SK-N-SH treated with all-trans-retinoic acid at 6 μM for 48 hours (cell line): ENCODE measurements at regions not wholly inside any gene's neighbourhood (a gene's known extent, or its start where the extent isn't known, plus 50 kb on each side); places are given as distances from the start of the nearest gene placed in this dataset.
"Not testable (repeated sequence)": the region's sequence is repeated elsewhere in the genome, so short reads cannot be mapped to it uniquely, and the experiment has no call there.

Source experiments
- ATAC-seq: fragments of 200-7000 bp; cut with Tn5 transposase; 3 replicates; pipeline ENCODE4 v1.9.1; 2020; ENCODE audit warnings: mild to moderate bottlenecking, moderate library complexity
- ARNTL ChIP-seq: fragments of 450-650 bp; formaldehyde crosslinking; IDR thresholded peaks from 2 replicates; pipeline ENCODE4 v1.5.0; 2020; ENCODE audit warnings: low read depth, mild to moderate bottlenecking, moderate library complexity, borderline replicate concordance
- CREB5 ChIP-seq: fragments of 250-450 bp; sonication (Bioruptor Pico); IDR thresholded peaks from 2 replicates; pipeline ENCODE4 v1.5.1; 2020; ENCODE audit warnings: low read depth, mild to moderate bottlenecking, moderate library complexity
- CSDC2 ChIP-seq: fragments of 250-450 bp; sonication (Bioruptor Pico); IDR thresholded peaks from 2 replicates; pipeline ENCODE4 v1.5.0; 2020; ENCODE audit warnings: mild to moderate bottlenecking, moderate library complexity
- ESRRG ChIP-seq: fragments of 250-450 bp; sonication (Bioruptor Pico); IDR thresholded peaks from 2 replicates; pipeline ENCODE4 v1.6.1; 2021; ENCODE audit warnings: mild to moderate bottlenecking
- GLIS3 ChIP-seq: fragments of 250-450 bp; sonication (Bioruptor Pico); IDR thresholded peaks from 2 replicates; pipeline ENCODE4 v1.5.0; 2020; ENCODE audit warnings: mild to moderate bottlenecking, moderate library complexity
- ISL1 ChIP-seq: fragments of 250-450 bp; sonication (Bioruptor Pico); IDR thresholded peaks from 2 replicates; pipeline ENCODE4 v2.1.2; 2022; ENCODE audit warnings: mild to moderate bottlenecking, moderate library complexity
- POU6F1 ChIP-seq: fragments of 250-450 bp; sonication (Bioruptor Pico); IDR thresholded peaks from 2 replicates; pipeline ENCODE4 v1.8.0; 2021; ENCODE audit warnings: low read depth, mild to moderate bottlenecking, moderate library complexity, borderline replicate concordance
- PPARA ChIP-seq: fragments of 250-450 bp; sonication (Bioruptor Pico); IDR thresholded peaks from 2 replicates; pipeline ENCODE4 v1.5.0; 2020; ENCODE audit warnings: mild to moderate bottlenecking, borderline replicate concordance
- RARB ChIP-seq: fragments of 250-450 bp; sonication (Bioruptor Pico); IDR thresholded peaks from 2 replicates; pipeline ENCODE4 v1.8.0; 2021; ENCODE audit warnings: mild to moderate bottlenecking, moderate library complexity
- SNAI2 ChIP-seq: fragments of 250-450 bp; sonication (Bioruptor Pico); IDR thresholded peaks from 2 replicates; pipeline ENCODE4 v1.5.0; 2020; ENCODE audit warnings: mild to moderate bottlenecking, moderate library complexity
- TCF4 ChIP-seq: fragments of 250-450 bp; sonication (Bioruptor Pico); IDR thresholded peaks from 2 replicates; pipeline ENCODE4 v1.8.0; 2021; ENCODE audit warnings: mild to moderate bottlenecking, moderate library complexity, borderline replicate concordance
- TOX ChIP-seq: fragments of 250-450 bp; sonication (Bioruptor Pico); IDR thresholded peaks from 2 replicates; pipeline ENCODE4 v1.8.0; 2021; ENCODE audit warnings: mild to moderate bottlenecking, moderate library complexity, borderline replicate concordance
- ZC3H10 ChIP-seq: fragments of 250-450 bp; sonication (Bioruptor Pico); IDR thresholded peaks from 2 replicates; pipeline ENCODE4 v1.5.1; 2021; ENCODE audit warnings: mild to moderate bottlenecking, moderate library complexity
- ZFP3 ChIP-seq: fragments of 250-450 bp; sonication (Bioruptor Pico); IDR thresholded peaks from 2 replicates; pipeline ENCODE4 v1.5.0; 2020; ENCODE audit warnings: mild to moderate bottlenecking, moderate library complexity
- ZFP30 ChIP-seq: fragments of 450-650 bp; formaldehyde crosslinking; IDR thresholded peaks from 2 replicates; pipeline ENCODE4 v1.5.0; 2022; ENCODE audit warnings: mild to moderate bottlenecking, moderate library complexity
- ZNF565 ChIP-seq: fragments of 450-650 bp; formaldehyde crosslinking; conservative IDR thresholded peaks from 2 replicates; pipeline ENCODE4 v1.5.0; 2020; ENCODE audit warnings: low read depth, mild to moderate bottlenecking, moderate library complexity
- ZNF70 ChIP-seq: fragments of 450-650 bp; formaldehyde crosslinking; IDR thresholded peaks from 2 replicates; pipeline ENCODE4 v1.5.0; 2020; ENCODE audit warnings: mild to moderate bottlenecking, moderate library complexity
- ZNF8 ChIP-seq: fragments of 450-650 bp; formaldehyde crosslinking; IDR thresholded peaks from 2 replicates; pipeline ENCODE4 v1.5.0; 2020; ENCODE audit warnings: mild to moderate bottlenecking, moderate library complexity
- TF ChIP-seq, protein P1 (sequence below): fragments of 250-450 bp; sonication (Bioruptor Pico); IDR thresholded peaks from 2 replicates; pipeline ENCODE4 v1.8.0; 2020; ENCODE audit warnings: mild to moderate bottlenecking, moderate library complexity, borderline replicate concordance
- TF ChIP-seq, protein P2 (sequence below): fragments of 250-450 bp; sonication (Bioruptor Pico); IDR thresholded peaks from 2 replicates; pipeline ENCODE4 v1.5.0; 2020; ENCODE audit warnings: mild to moderate bottlenecking, moderate library complexity

GRCh38 chr3:166519443-166519842, 682.2 kb upstream of the BCHE start (continued):
- no peak for TF ChIP-seq ESRRG (CRISPR knock-in tag)
- TF ChIP-seq RARB (CRISPR knock-in tag): no peak

- no peak for ATAC-seq
- TF ChIP-seq PPARA (CRISPR knock-in tag) (no peak), ESRRG (CRISPR knock-in tag) (no peak), ARNTL (CRISPR knock-in tag) (no peak), GLIS3 (CRISPR knock-in tag) (no peak), POU6F1 (CRISPR knock-in tag) (no peak), ZNF8 (CRISPR knock-in tag) (no peak), ZFP30 (CRISPR knock-in tag) (no peak), TOX (CRISPR knock-in tag) (no peak), ZC3H10 (no peak), RARB (CRISPR knock-in tag) (no peak), TCF4 (CRISPR knock-in tag) (no peak), ZNF565 (CRISPR knock-in tag) (no peak), ZNF70 (CRISPR knock-in tag) (no peak), CREB5 (CRISPR knock-in tag) (no peak), CSDC2 (CRISPR knock-in tag) (no peak), ZFP3 (CRISPR knock-in tag) (no peak)
- TF ChIP-seq, protein P1, sequence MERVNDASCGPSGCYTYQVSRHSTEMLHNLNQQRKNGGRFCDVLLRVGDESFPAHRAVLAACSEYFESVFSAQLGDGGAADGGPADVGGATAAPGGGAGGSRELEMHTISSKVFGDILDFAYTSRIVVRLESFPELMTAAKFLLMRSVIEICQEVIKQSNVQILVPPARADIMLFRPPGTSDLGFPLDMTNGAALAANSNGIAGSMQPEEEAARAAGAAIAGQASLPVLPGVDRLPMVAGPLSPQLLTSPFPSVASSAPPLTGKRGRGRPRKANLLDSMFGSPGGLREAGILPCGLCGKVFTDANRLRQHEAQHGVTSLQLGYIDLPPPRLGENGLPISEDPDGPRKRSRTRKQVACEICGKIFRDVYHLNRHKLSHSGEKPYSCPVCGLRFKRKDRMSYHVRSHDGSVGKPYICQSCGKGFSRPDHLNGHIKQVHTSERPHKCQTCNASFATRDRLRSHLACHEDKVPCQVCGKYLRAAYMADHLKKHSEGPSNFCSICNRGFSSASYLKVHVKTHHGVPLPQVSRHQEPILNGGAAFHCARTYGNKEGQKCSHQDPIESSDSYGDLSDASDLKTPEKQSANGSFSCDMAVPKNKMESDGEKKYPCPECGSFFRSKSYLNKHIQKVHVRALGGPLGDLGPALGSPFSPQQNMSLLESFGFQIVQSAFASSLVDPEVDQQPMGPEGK (CRISPR knock-in tag): no peak
- TF ChIP-seq, protein P2, sequence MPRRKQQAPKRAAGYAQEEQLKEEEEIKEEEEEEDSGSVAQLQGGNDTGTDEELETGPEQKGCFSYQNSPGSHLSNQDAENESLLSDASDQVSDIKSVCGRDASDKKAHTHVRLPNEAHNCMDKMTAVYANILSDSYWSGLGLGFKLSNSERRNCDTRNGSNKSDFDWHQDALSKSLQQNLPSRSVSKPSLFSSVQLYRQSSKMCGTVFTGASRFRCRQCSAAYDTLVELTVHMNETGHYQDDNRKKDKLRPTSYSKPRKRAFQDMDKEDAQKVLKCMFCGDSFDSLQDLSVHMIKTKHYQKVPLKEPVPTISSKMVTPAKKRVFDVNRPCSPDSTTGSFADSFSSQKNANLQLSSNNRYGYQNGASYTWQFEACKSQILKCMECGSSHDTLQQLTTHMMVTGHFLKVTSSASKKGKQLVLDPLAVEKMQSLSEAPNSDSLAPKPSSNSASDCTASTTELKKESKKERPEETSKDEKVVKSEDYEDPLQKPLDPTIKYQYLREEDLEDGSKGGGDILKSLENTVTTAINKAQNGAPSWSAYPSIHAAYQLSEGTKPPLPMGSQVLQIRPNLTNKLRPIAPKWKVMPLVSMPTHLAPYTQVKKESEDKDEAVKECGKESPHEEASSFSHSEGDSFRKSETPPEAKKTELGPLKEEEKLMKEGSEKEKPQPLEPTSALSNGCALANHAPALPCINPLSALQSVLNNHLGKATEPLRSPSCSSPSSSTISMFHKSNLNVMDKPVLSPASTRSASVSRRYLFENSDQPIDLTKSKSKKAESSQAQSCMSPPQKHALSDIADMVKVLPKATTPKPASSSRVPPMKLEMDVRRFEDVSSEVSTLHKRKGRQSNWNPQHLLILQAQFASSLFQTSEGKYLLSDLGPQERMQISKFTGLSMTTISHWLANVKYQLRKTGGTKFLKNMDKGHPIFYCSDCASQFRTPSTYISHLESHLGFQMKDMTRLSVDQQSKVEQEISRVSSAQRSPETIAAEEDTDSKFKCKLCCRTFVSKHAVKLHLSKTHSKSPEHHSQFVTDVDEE (CRISPR knock-in tag): no peak
Observed at GRCh38 chr3:166518040-166518439, 680.8 kb upstream of the BCHE start.

DNA sequence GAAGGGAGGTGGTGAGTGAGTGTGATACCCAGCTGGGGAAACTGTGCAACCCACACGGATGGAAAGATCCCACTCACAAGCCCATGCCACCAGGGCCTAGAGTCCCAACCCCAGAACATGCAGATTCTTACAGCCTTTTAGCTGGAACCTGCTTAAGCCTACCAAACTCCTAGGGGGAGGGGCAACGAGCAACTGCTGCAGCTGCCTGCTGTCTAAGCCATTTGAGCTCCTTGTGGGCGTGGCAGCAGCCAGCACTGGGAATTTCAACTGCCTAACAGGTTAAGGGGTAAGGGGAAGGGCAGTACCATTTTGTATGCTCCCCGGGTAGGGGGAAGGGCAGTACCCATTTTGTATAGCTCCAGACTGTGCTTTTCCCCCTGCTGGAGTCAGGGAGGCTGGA, 673.2 kb upstream of the BCHE start:
- TF ChIP-seq RARB (CRISPR knock-in tag) (no peak), ZNF565 (CRISPR knock-in tag) (no peak), CSDC2 (CRISPR knock-in tag) (no peak), ISL1 (CRISPR knock-in tag) (no peak), ZC3H10 (no peak), CREB5 (CRISPR knock-in tag) (no peak), SNAI2 (no peak), ZFP30 (CRISPR knock-in tag) (no peak), POU6F1 (CRISPR knock-in tag) (no peak)
- ATAC-seq: no peak

DNA sequence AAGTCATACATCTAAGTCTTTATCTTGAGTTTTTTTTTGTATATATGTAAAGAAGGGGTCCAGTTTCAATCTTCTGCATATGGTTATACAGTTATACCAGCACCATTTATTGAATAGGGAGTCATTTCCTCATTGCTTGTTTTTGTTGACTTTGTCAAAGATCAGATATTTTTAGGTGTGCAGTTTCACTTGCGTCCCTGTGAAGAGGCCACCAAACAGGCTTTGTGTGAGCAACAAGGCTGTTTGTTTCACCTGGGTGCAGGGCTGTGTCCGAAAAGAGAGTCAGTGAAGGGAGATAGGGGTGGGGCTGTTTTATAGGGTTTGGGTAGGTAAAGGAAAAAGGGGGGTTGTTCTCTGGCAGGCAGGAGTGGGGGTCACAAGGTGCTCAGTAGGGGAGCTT, 663.2 kb upstream of the BCHE start:
- not testable (repeated sequence) for ATAC-seq
